ENCODE measurements at regions not wholly inside any gene's neighbourhood (a gene's known extent, or its start where the extent isn't known, plus 50 kb on each side); places are given as distances from the start of the nearest gene placed in this dataset.

GRCh38 chr4:186942758-186943377 lies 219.2 kb upstream of the FAT1 start:
- H3K4me1 ChIP-seq (ENCODE audit: control insufficient read depth, insufficient read depth, low read length), result peaks cover 32% of the 10 kb centered on the region
- WGBS (ENCODE audit: insufficient coverage, low lambda C conversion rate), result no CpG with 5 or more reads among the region's 6 CpGs
- no peaks in the 10 kb centered on the region for H3K27me3 ChIP-seq (ENCODE audit: control insufficient read depth, insufficient read depth, low read length)
- no peaks in the 10 kb centered on the region for H3K36me3 ChIP-seq (ENCODE audit: control insufficient read depth, insufficient read depth, low read length)
- H3K4me3 ChIP-seq (ENCODE audit: low read length), result no peak overlapping the region
- peak overlapping the region; percentile 53 for H3K27ac ChIP-seq (ENCODE audit: low read length)
- peak in 1 of 2 donors; percentile 62 for DNase-seq
- H3K9me3 ChIP-seq (ENCODE audit: control insufficient read depth, low read depth, low read length), result no peaks in the 10 kb centered on the region

GRCh38 chr4:186943411-186943810 lies 219.8 kb upstream of the FAT1 start:
- DNase-seq, result peak in 1 of 2 donors; percentile 78
- Histone ChIP-seq H3K9me3 (ENCODE audit: control insufficient read depth, low read depth, low read length) (no peaks in the 10 kb centered on the region), H3K36me3 (ENCODE audit: control insufficient read depth, insufficient read depth, low read length) (no peaks in the 10 kb centered on the region), H3K4me3 (ENCODE audit: low read length) (no peak overlapping the region), H3K27ac (ENCODE audit: low read length) (peak overlapping the region; percentile 64), H3K27me3 (ENCODE audit: control insufficient read depth, insufficient read depth, low read length) (no peaks in the 10 kb centered on the region), H3K4me1 (ENCODE audit: control insufficient read depth, insufficient read depth, low read length) (peaks cover 30% of the 10 kb centered on the region)
- no CpG with 5 or more reads among the region's 2 CpGs for WGBS (ENCODE audit: insufficient coverage, low lambda C conversion rate)

- H3K27me3 ChIP-seq (ENCODE audit: control insufficient read depth, insufficient read depth, low read length), result no peaks in the 10 kb centered on the region
- H3K4me1 ChIP-seq (ENCODE audit: control insufficient read depth, insufficient read depth, low read length), result peaks cover 30% of the 10 kb centered on the region
- no peaks in the 10 kb centered on the region for H3K36me3 ChIP-seq (ENCODE audit: control insufficient read depth, insufficient read depth, low read length)
- peak in 1 of 2 donors; percentile 62 for DNase-seq
- no peak overlapping the region for H3K4me3 ChIP-seq (ENCODE audit: low read length)
- no peaks in the 10 kb centered on the region for H3K9me3 ChIP-seq (ENCODE audit: control insufficient read depth, low read depth, low read length)
- no peak overlapping the region for H3K27ac ChIP-seq (ENCODE audit: low read length)
- WGBS (ENCODE audit: insufficient coverage, low lambda C conversion rate), result no CpG with 5 or more reads among the region's 6 CpGs
These were observed 222.5 kb upstream of the FAT1 start for GRCh38 chr4:186946136-186946535.

DNA sequence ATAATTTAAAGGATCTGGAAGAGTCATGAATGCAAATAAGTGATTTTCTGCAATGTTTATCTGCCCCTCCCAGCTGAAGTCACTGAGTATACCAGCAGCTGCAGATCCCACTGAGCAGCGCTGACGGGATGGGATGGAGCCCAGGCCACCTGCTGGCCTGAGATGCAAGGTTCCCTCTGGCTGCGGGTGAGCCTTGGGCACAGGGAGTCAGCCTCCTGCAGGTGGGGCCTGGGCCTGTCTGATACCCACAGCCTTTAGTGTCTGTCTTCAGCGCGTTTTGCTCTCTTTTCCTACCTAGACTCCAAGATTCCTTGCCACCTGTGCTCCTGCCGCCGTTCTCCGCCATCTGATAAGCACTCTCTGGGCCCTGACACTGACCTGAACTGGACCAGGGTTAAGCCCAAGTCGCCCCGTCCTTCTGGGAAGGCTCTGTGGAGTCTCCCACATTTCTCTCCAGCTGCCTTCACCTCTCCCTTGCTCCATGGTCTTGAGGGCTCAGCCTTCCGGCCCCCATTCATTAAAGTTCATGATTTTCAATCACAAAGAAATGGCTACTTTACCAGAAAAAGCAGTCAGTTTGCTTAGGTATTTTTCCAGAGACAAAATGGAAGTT lies 223.1 kb upstream of the FAT1 start:
- Histone ChIP-seq H3K27ac (ENCODE audit: low read length) (no peak overlapping the region), H3K27me3 (ENCODE audit: control insufficient read depth, insufficient read depth, low read length) (no peaks in the 10 kb centered on the region), H3K4me3 (ENCODE audit: low read length) (no peak overlapping the region), H3K4me1 (ENCODE audit: control insufficient read depth, insufficient read depth, low read length) (peaks cover 30% of the 10 kb centered on the region), H3K9me3 (ENCODE audit: control insufficient read depth, low read depth, low read length) (no peaks in the 10 kb centered on the region), H3K36me3 (ENCODE audit: control insufficient read depth, insufficient read depth, low read length) (no peaks in the 10 kb centered on the region)
- WGBS (ENCODE audit: insufficient coverage, low lambda C conversion rate), result 49% methylated on average over 4 of the region's 11 CpGs
- peak; percentile 80 for DNase-seq

DNA sequence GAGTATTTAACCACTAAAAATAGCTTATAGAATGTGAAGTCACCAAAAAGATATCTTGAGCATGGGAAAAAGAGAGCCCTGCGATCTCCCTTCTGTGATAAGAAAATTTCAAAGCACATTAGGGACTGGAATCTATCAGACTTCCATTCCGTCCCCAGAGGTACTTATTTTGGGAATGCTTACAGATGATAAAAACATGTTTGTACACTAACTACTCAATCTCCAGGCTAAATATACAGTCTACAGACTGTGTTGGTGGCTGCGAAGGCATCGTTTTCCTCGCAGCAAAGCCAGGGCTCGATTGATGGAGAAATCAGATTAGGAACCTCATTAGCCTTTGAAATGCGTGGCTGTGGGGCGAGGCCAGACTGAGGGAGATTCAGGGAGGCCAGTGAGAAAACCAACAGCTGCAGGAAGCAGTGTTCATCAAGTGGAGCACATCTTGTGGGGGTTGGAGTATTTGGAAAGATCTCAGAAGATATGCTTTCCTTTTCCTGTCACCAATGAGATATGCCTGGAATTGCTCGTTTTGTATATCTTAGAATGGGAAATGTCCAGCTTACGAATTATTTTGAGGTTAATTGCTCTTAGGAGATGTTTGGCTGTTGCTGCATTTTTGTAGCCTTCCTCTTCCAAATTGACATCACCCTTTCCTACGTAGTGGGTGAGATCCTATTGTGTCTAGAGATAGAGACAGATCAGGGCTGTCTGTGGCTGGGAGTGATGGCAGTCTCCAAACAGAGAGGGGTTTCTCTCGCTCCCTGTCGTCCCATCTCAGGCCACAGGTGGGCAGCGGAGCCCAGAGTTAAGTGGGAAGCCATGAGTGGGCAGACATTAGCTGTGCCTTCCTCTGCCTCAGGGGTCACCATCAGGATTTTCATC lies 224.9 kb upstream of the FAT1 start:
- H3K27ac ChIP-seq (ENCODE audit: low read length), result no peak overlapping the region
- no peaks in the 10 kb centered on the region for H3K27me3 ChIP-seq (ENCODE audit: control insufficient read depth, insufficient read depth, low read length)
- no peaks in the 10 kb centered on the region for H3K36me3 ChIP-seq (ENCODE audit: control insufficient read depth, insufficient read depth, low read length)
- H3K4me1 ChIP-seq (ENCODE audit: control insufficient read depth, insufficient read depth, low read length), result peaks cover 18% of the 10 kb centered on the region
- H3K4me3 ChIP-seq (ENCODE audit: low read length), result no peak overlapping the region
- no peak for DNase-seq
- H3K9me3 ChIP-seq (ENCODE audit: control insufficient read depth, low read depth, low read length), result no peaks in the 10 kb centered on the region
- 43% methylated on average over 4 of the region's 14 CpGs for WGBS (ENCODE audit: insufficient coverage, low lambda C conversion rate)

GRCh38 chr4:186949847-186950246 lies 226.2 kb upstream of the FAT1 start:
- no peaks in the 10 kb centered on the region for H3K27me3 ChIP-seq (ENCODE audit: control insufficient read depth, insufficient read depth, low read length)
- WGBS (ENCODE audit: insufficient coverage, low lambda C conversion rate), result no CpG with 5 or more reads among the region's 6 CpGs
- H3K9me3 ChIP-seq (ENCODE audit: control insufficient read depth, low read depth, low read length), result no peaks in the 10 kb centered on the region
- H3K27ac ChIP-seq (ENCODE audit: low read length), result no peak overlapping the region
- H3K4me3 ChIP-seq (ENCODE audit: low read length), result no peak overlapping the region
- DNase-seq, result no peak
- peaks cover 11% of the 10 kb centered on the region for H3K4me1 ChIP-seq (ENCODE audit: control insufficient read depth, insufficient read depth, low read length)
- H3K36me3 ChIP-seq (ENCODE audit: control insufficient read depth, insufficient read depth, low read length), result no peaks in the 10 kb centered on the region

DNA sequence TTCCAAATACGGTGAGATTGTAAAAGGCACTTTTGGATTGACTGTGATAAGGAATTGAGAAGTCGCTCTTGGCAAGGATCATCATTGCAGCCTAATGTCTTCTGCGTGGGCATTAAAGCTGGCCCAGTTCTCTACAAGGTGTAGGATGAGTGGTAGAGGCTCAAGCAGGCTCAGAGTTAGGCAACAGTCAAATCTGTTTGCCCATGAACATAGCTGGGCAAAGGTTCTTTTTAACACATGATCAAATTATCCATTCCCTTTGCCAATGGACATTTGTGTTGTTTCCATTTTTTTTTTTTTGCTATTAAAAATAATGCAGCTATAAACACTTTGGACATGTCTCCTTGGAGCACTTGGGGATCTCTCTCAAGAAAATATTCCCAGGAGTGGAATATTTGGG lies 229.1 kb upstream of the FAT1 start:
- H3K4me1 ChIP-seq (ENCODE audit: control insufficient read depth, insufficient read depth, low read length), result no peaks in the 10 kb centered on the region
- no peak overlapping the region for H3K4me3 ChIP-seq (ENCODE audit: low read length)
- no peak overlapping the region for H3K27ac ChIP-seq (ENCODE audit: low read length)
- no peaks in the 10 kb centered on the region for H3K9me3 ChIP-seq (ENCODE audit: control insufficient read depth, low read depth, low read length)
- no CpG with 5 or more reads among the region's 3 CpGs for WGBS (ENCODE audit: insufficient coverage, low lambda C conversion rate)
- no peaks in the 10 kb centered on the region for H3K27me3 ChIP-seq (ENCODE audit: control insufficient read depth, insufficient read depth, low read length)
- no peak for DNase-seq
- H3K36me3 ChIP-seq (ENCODE audit: control insufficient read depth, insufficient read depth, low read length), result no peaks in the 10 kb centered on the region

GRCh38 chr4:186953599-186954260 lies 230.1 kb upstream of the FAT1 start:
- no CpG with 5 or more reads among the region's 13 CpGs for WGBS (ENCODE audit: insufficient coverage, low lambda C conversion rate)
- DNase-seq, result no peak

DNA sequence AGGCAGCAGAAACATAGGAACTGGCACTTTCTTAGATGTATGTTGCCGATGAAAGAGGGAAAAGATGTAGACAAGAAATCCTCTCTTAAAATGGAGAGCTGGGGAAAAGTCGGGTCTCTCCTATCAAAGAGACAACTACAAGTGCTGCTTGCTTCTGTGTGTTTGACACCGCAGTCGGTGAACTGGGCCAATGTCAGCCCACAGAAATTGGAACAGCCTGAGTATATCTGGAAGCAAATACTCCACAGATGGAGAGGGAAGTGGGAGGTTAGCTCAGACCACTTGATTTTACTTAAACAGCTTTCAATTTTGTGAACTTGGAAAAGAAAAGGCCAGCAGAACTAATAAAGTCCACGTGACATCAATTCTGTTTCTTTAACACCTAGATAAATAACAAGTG lies 230.9 kb upstream of the FAT1 start:
- H3K9me3 ChIP-seq (ENCODE audit: control insufficient read depth, low read depth, low read length), result no peaks in the 10 kb centered on the region
- no peak for DNase-seq
- H3K27ac ChIP-seq (ENCODE audit: low read length), result no peak overlapping the region
- no peaks in the 10 kb centered on the region for H3K4me1 ChIP-seq (ENCODE audit: control insufficient read depth, insufficient read depth, low read length)
- no peaks in the 10 kb centered on the region for H3K27me3 ChIP-seq (ENCODE audit: control insufficient read depth, insufficient read depth, low read length)
- no peaks in the 10 kb centered on the region for H3K36me3 ChIP-seq (ENCODE audit: control insufficient read depth, insufficient read depth, low read length)
- H3K4me3 ChIP-seq (ENCODE audit: low read length), result no peak overlapping the region
- WGBS (ENCODE audit: insufficient coverage, low lambda C conversion rate), result 67% methylated on average over 1 of the region's 5 CpGs

More at GRCh38 chr4:186953599-186954260, 230.1 kb upstream of the FAT1 start:
- no peak overlapping the region for H3K27ac ChIP-seq (ENCODE audit: low read length)
- no peaks in the 10 kb centered on the region for H3K9me3 ChIP-seq (ENCODE audit: control insufficient read depth, low read depth, low read length)
- no peak overlapping the region for H3K4me3 ChIP-seq (ENCODE audit: low read length)
- H3K4me1 ChIP-seq (ENCODE audit: control insufficient read depth, insufficient read depth, low read length), result no peaks in the 10 kb centered on the region
- H3K27me3 ChIP-seq (ENCODE audit: control insufficient read depth, insufficient read depth, low read length), result no peaks in the 10 kb centered on the region
- H3K36me3 ChIP-seq (ENCODE audit: control insufficient read depth, insufficient read depth, low read length), result no peaks in the 10 kb centered on the region

- no peaks in the 10 kb centered on the region for H3K4me1 ChIP-seq (ENCODE audit: control insufficient read depth, insufficient read depth, low read length)
- H3K36me3 ChIP-seq (ENCODE audit: control insufficient read depth, insufficient read depth, low read length), result no peaks in the 10 kb centered on the region
- no peak overlapping the region for H3K4me3 ChIP-seq (ENCODE audit: low read length)
- H3K27ac ChIP-seq (ENCODE audit: low read length), result no peak overlapping the region
- H3K27me3 ChIP-seq (ENCODE audit: control insufficient read depth, insufficient read depth, low read length), result no peaks in the 10 kb centered on the region
- H3K9me3 ChIP-seq (ENCODE audit: control insufficient read depth, low read depth, low read length), result no peaks in the 10 kb centered on the region
- WGBS (ENCODE audit: insufficient coverage, low lambda C conversion rate), result no CpG with 5 or more reads among the region's 7 CpGs
- DNase-seq, result no peak
These were observed 231.3 kb upstream of the FAT1 start for GRCh38 chr4:186954956-186955355.
